Astrocyte (in vitro differentiated cells and primary cell): ENCODE measurements at regions not wholly inside any gene's neighbourhood (a gene's known extent, or its start where the extent isn't known, plus 50 kb on each side); places are given as distances from the start of the nearest gene placed in this dataset.

Experiments used
- EZH2 ChIP-seq: IDR thresholded peaks from 2 replicates; pipeline ENCODE4 v1.6.1; 2012; ENCODE audit warnings: mild to moderate bottlenecking, low read length, inconsistent platforms; ENCODE audit not compliant: insufficient read depth
- TF ChIP-seq, protein P1 (sequence below): IDR thresholded peaks from 2 replicates; pipeline ENCODE4 v1.5.1; 2011; ENCODE audit warnings: low read depth, mild to moderate bottlenecking, inconsistent platforms, low read length, moderate library complexity; ENCODE audit not compliant: insufficient read depth

DNA sequence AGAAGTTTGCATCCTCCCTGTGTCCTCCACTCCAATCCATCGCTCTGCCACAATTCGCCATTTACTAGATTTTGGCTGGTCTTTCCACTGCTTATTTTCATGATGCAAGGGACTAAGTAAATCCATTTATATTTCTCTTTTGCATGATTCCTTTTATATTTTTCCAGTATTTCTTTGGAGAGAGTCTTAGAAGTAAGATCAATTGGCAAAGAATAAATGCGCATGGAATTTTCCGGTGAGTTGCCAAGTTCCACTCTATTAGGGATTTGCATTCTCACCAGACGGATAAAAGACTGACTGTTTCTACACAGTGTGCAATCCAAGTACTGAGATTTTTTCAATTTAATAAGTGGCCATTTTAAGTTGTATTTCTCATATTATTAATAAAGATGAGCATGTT lies 91.7 kb upstream of the PHACTR3 start:
- TF ChIP-seq, protein P1, sequence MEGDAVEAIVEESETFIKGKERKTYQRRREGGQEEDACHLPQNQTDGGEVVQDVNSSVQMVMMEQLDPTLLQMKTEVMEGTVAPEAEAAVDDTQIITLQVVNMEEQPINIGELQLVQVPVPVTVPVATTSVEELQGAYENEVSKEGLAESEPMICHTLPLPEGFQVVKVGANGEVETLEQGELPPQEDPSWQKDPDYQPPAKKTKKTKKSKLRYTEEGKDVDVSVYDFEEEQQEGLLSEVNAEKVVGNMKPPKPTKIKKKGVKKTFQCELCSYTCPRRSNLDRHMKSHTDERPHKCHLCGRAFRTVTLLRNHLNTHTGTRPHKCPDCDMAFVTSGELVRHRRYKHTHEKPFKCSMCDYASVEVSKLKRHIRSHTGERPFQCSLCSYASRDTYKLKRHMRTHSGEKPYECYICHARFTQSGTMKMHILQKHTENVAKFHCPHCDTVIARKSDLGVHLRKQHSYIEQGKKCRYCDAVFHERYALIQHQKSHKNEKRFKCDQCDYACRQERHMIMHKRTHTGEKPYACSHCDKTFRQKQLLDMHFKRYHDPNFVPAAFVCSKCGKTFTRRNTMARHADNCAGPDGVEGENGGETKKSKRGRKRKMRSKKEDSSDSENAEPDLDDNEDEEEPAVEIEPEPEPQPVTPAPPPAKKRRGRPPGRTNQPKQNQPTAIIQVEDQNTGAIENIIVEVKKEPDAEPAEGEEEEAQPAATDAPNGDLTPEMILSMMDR: no peak
- no peak for TF ChIP-seq EZH2
